Astrocyte (in vitro differentiated cells and primary cell): ENCODE measurements at regions not wholly inside any gene's neighbourhood (a gene's known extent, or its start where the extent isn't known, plus 50 kb on each side); places are given as distances from the start of the nearest gene placed in this dataset.

Experiments
- EZH2 ChIP-seq: IDR thresholded peaks from 2 replicates; pipeline ENCODE4 v1.6.1; 2012; ENCODE audit warnings: mild to moderate bottlenecking, low read length, inconsistent platforms; ENCODE audit not compliant: insufficient read depth
- TF ChIP-seq, protein P1 (sequence below): IDR thresholded peaks from 2 replicates; pipeline ENCODE4 v1.5.1; 2011; ENCODE audit warnings: low read depth, mild to moderate bottlenecking, inconsistent platforms, low read length, moderate library complexity; ENCODE audit not compliant: insufficient read depth

DNA sequence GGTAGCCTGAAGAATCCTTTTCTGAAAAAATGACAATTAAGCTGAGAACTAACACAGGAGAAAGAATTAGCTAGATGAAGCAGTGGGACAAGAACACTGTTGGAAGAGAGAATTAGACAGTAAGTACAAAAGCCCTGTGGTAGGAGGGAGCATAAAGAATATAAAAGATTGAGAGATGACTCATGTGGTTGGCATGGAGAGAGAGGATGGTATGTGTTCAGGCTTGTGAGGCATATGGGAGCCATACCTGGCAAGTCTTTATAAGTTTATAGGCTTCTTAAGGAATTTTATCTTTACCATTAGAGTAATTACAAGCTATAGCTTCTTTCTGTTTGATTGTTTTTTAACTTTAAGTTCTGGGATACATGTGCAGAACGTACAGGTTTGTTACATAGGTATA is 325.0 kb downstream of the ARL6IP6 start:
- TF ChIP-seq, protein P1, sequence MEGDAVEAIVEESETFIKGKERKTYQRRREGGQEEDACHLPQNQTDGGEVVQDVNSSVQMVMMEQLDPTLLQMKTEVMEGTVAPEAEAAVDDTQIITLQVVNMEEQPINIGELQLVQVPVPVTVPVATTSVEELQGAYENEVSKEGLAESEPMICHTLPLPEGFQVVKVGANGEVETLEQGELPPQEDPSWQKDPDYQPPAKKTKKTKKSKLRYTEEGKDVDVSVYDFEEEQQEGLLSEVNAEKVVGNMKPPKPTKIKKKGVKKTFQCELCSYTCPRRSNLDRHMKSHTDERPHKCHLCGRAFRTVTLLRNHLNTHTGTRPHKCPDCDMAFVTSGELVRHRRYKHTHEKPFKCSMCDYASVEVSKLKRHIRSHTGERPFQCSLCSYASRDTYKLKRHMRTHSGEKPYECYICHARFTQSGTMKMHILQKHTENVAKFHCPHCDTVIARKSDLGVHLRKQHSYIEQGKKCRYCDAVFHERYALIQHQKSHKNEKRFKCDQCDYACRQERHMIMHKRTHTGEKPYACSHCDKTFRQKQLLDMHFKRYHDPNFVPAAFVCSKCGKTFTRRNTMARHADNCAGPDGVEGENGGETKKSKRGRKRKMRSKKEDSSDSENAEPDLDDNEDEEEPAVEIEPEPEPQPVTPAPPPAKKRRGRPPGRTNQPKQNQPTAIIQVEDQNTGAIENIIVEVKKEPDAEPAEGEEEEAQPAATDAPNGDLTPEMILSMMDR = no peak
- no peak for TF ChIP-seq EZH2
